LNCaP clone FGC (cell line): ENCODE measurements at regions not wholly inside any gene's neighbourhood (a gene's known extent, or its start where the extent isn't known, plus 50 kb on each side); places are given as distances from the start of the nearest gene placed in this dataset.

Source experiments
- DNase-seq: peaks from one replicate; pipeline ENCODE4 v3.0.0-alpha.2; 2011; ENCODE audit warnings: low read depth
- H3K4me3 ChIP-seq: 2 replicates; pipeline ENCODE4 v1.5.1; 2011; ENCODE audit warnings: mild to moderate bottlenecking, low read depth, low read length, control low read depth
- CTCF ChIP-seq: IDR thresholded peaks from 2 replicates; pipeline ENCODE4 v1.5.1; 2012; ENCODE audit warnings: mild to moderate bottlenecking; ENCODE audit not compliant: control insufficient read depth, insufficient read depth; ENCODE audit errors: extremely low read depth

- DNase-seq, result no peak
- no peak for TF ChIP-seq CTCF
- H3K4me3 ChIP-seq, result no peak overlapping the region
These were observed 306.0 kb downstream of the WDR72 start for GRCh38 chr15:53453253-53454105.

GRCh38 chr15:53448232-53449015 is 311.0 kb downstream of the WDR72 start:
- TF ChIP-seq CTCF, result no peak
- no peak for DNase-seq
- H3K4me3 ChIP-seq, result no peak overlapping the region

GRCh38 chr15:53447742-53448141 is 311.7 kb downstream of the WDR72 start:
- no peak overlapping the region for H3K4me3 ChIP-seq
- no peak for DNase-seq
- no peak for TF ChIP-seq CTCF

GRCh38 chr15:53447053-53447574 is 312.3 kb downstream of the WDR72 start:
- DNase-seq, result no peak
- TF ChIP-seq CTCF, result no peak
- no peak overlapping the region for H3K4me3 ChIP-seq

GRCh38 chr15:53446376-53446775 is 313.1 kb downstream of the WDR72 start:
- TF ChIP-seq CTCF, result no peak
- no peak for DNase-seq
- H3K4me3 ChIP-seq, result no peak overlapping the region

GRCh38 chr15:53445531-53445930 is 313.9 kb downstream of the WDR72 start:
- no peak for DNase-seq
- no peak for TF ChIP-seq CTCF
- no peak overlapping the region for H3K4me3 ChIP-seq
